DMS153 (cell line): ENCODE measurements at regions not wholly inside any gene's neighbourhood (a gene's known extent, or its start where the extent isn't known, plus 50 kb on each side); places are given as distances from the start of the nearest gene placed in this dataset.
"Not testable (repeated sequence)": the region's sequence is repeated elsewhere in the genome, so short reads cannot be mapped to it uniquely, and the experiment has no call there.

Experiments
- DNase-seq: peaks from one replicate; lab custom pipeline; 2025; lab: John Stamatoyannopoulos, UW

GRCh38 chr5:85843535-85843934 is 774.2 kb upstream of the COX7C start:
- no peak for DNase-seq

GRCh38 chr5:85849411-85849810 is 768.3 kb upstream of the COX7C start:
- no peak for DNase-seq

GRCh38 chr5:85865296-85865695 is 752.4 kb upstream of the COX7C start:
- DNase-seq: no peak

GRCh38 chr5:85868070-85868469 is 749.7 kb upstream of the COX7C start:
- DNase-seq: no peak

- DNase-seq: no peak
Measured at GRCh38 chr5:85893996-85894395, 723.7 kb upstream of the COX7C start.

DNA sequence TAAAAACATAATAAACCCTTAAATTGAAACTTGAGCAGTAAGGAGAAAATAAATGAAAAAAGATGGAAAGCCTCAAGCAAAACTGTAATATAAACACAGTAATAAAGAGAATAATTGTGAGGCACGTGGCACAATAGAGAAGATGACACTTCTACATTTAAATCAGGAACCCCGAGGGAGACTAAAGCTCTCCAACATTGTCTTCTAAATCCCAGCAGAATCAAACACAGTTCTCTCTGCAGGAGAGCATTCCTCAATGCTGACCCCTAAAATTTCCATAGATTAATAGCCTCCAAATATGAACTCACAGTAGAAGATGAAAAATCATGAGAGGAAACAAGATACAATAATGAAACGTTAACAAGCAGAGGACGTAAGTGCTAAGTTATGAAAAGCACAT is 721.2 kb upstream of the COX7C start:
- no peak for DNase-seq

DNA sequence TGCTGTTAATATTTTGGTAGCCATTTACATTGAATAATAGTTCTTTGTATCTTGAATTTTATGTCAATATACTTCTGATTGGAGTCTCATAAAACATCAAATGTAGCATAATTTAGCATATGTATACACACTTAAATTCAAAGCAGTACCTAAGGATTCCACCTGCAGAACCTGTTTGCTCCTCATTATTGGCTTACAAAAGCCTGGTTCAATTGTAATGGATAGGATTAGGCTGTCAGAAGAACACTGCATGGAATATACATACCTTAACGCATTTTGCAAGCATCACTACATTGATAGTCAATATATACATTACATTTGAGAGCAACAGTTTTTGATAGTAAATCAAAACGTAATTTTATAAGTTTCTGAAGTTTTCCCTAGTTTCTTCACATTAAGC is 711.3 kb upstream of the COX7C start:
- DNase-seq: no peak

DNA sequence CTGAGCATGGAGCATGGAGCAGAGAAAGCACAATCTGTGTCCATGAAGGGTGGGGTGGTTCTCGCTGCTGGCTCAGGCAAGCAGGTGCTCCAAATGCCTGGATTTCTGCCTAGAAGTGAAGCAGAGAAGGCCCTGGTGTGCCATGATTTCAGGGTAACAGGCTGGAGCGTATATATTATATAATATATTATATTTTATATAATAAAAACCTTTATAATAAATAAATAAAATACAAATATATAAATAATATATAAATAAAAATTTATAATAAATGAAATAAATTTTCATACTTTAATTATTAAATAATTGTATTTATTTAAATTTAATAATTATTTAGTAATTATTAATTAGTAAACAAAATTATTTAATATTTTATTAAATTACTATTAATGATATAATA is 707.4 kb upstream of the COX7C start:
- DNase-seq: no peak

- no peak for DNase-seq
Measured at GRCh38 chr5:85920984-85921383, 696.8 kb upstream of the COX7C start.

- no peak for DNase-seq
Measured at GRCh38 chr5:85921590-85921989, 696.2 kb upstream of the COX7C start.

DNA sequence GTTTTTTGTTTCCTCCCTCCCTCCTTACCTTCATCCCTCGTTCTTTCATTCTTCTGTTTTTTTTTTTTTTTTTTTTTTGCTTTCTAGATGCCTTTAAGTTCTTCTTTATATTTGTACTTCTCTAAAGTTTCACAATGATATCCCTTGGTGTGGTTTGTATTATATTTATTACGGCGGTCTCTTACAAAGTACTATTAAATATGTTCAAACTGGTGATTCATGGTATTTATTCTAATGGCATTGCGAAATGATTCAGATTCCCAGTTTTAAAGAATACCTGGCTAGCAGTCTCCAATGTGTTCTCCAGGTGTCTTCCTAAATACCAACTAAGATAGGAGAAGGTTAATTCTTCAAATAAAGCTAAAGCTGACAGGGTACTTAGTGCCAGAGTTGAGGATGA is 690.1 kb upstream of the COX7C start:
- DNase-seq: no peak

DNA sequence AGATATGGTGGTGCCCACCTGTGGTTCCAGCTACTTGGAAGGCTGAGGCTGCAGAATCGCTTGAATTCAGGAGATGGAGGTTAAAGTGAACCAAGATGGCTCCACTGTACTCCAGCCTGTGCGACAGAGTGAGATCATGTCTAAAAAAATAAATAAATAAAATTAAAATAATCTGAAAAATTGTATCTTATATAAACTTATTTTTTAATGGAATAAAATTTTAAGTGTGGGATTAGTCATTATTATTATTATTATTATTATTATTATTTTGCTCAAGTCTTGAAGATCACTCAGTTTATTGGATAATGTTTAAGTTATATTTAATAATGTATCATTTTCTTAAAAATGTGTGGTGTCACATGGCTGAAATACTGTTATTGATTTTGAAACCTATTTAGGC is 688.0 kb upstream of the COX7C start:
- no peak for DNase-seq

GRCh38 chr5:85931220-85931619 is 686.5 kb upstream of the COX7C start:
- DNase-seq: no peak

DNA sequence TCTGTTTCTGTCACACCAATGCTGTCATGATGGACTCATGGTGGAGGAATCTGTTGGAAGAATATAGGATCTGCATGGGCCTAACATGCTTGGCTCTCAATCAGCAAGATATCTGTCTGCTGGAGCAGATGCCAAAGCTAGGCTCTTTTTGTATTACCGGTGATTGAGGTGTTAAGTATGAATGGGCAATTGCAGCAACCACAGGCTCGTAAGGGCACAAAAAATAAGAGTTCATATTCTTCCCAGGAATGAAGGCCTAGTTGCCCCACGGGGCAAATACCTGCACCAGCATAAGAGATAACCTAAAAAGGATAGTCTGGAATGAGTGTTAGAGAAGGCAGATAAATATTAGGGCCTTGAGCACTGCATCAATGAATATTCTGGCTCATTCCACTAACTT is 679.5 kb upstream of the COX7C start:
- DNase-seq: no peak

- no peak for DNase-seq
Measured at GRCh38 chr5:85951707-85952210, 666.0 kb upstream of the COX7C start.

DNA sequence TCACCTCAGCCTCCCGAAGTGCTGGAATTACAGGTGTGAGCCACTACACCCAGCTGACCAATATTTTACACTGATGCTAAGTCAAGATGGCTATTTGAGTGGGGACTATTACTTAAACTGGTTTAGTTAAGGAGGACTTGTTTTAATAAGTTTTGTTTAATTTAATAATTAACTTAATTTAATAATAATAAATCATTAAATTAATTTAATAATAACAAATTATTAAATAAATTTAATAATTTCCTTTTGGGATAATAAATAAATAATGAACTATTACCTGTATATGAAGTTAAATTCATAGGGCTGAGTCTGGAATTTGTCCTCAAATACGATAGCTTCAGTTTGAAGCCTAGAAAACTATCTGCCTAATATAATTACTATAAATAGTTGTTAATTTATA is 665.1 kb upstream of the COX7C start:
- no peak for DNase-seq

DNA sequence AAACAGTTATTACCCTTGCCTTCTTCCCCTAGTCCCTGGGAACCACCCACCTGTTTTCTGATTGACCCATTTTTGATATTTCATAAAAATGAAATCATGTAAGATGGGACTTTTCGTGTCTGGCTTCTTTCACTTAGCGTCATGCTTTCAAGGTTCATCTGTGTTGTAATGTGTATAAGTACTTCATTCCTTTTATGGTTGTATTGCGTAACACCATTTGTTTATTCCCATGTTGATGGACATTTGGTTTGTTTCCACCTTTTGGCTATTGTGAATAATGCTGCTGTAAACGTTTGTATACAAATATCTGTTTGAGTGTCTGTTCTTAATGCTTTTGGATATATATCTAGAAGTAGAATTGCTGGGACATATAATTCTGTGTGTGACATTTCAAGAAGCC is 650.1 kb upstream of the COX7C start:
- no peak for DNase-seq

GRCh38 chr5:85972539-85972938 is 645.2 kb upstream of the COX7C start:
- no peak for DNase-seq

- no peak for DNase-seq
Measured at GRCh38 chr5:85985167-85985566, 632.6 kb upstream of the COX7C start.

GRCh38 chr5:85990998-85991397 is 626.7 kb upstream of the COX7C start:
- no peak for DNase-seq

- not testable (repeated sequence) for DNase-seq
Measured at GRCh38 chr5:85994653-85995052, 623.1 kb upstream of the COX7C start.

DNA sequence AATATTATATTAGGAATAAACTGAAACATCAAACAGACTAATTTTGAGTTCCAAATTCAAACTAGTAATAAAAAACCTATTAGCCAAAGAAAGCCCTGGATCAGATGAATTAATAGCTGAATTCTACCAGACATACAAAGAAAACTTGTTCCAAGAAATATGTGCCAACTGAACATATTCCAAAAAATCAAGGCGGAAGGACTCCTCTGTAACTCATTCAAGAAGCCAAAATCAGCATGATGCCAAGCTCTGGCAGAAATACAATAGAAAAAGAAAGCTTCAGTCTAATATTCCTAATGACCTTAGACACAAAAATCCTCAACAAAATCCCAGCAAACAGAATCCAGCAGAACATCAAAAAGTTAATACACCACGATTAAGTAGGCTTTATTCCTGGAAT is 619.1 kb upstream of the COX7C start:
- DNase-seq: no peak

DNA sequence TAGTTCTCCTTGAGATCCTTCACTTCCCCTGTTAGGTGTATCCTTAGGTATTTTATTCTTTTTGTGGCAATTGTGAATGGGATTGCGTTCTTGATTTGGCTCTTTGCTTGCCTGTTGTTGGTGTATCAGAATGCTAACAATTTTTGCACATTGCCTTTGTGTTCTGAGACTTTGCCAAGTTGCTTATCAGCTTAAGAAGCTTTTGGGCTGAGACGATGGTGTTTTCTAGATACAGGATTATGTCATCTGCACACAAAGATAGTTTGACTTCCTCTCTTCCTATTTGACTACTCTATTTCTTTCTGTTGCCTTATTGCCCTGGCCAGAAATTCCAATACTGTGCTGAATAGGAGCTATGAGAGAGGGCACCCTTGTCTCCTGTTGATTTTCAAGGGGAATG is 609.4 kb upstream of the COX7C start:
- DNase-seq: no peak

DNA sequence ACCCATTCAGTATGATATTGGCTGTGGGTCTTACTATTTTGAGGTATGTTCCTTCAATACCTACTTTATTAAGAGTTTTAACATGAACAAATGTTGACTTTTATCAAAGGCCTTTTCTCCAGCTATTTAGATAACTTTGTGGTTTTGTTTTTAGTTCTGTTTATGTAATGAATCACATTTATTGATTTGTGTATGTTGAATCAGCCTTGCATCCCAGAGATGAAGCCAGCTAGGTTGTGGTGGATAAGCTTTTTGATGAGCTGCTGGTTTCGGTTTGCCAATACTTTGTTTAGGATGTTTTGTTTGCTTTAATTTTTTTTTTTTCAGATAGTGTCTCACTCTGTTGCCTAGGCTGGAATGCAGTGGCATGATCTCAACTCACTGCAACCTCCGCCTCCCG is 609.0 kb upstream of the COX7C start:
- DNase-seq: no peak

DNA sequence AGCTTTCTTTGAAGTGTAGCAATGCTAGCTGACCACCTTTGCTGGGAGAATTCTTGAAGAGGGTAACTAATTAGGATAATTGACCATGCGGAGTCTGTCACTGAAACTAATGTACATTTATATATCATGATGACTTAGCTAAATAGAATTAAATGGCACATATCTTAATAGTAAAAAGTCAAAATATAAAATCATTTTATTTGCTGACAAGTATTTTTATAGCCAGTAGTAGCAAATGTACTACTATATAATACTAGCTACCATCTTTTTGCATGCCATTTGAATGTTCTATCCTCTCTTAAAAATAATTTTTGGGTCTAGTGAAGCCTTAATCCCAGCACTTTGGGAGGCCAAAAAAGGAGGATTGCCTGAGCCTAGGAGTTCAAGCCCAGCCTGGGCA is 605.8 kb upstream of the COX7C start:
- DNase-seq: no peak
